ENCODE measurements at regions not wholly inside any gene's neighbourhood (a gene's known extent, or its start where the extent isn't known, plus 50 kb on each side); places are given as distances from the start of the nearest gene placed in this dataset.

GRCh38 chr7:41220266-41220665, 482.6 kb downstream of the INHBA start:
- ATAC-seq (ENCODE audit: poor library complexity) (no peak), DNase-seq (no peak)
- POLR2A ChIA-PET: no interaction called here
- H3K4me1 ChIP-seq (ENCODE audit: insufficient read depth, low read length): no peaks in the 10 kb centered on the region
- Mint-ChIP-seq H3K36me3 (ENCODE audit: low read depth) (no peaks in the 10 kb centered on the region), H3K9me3 (peaks cover 3% of the 10 kb centered on the region), H3K27me3 (no peaks in the 10 kb centered on the region), H3K27ac (no peak overlapping the region), H3K4me3 (no peak overlapping the region), H3K4me1 (ENCODE audit: low read depth) (no peaks in the 10 kb centered on the region)
- no peaks in the 10 kb centered on the region for H3K9me3 ChIP-seq (ENCODE audit: control insufficient read depth in 1 of 2, insufficient read depth in 1 of 2, low read length in 2 of 2)
- H3K4me3 ChIP-seq (ENCODE audit: low read length): no peak overlapping the region
- TF ChIP-seq CTCF (IDR thresholded peaks at IDR 0.05): no peak
- CTCF ChIA-PET: no interaction called here
- no peaks in the 10 kb centered on the region for H3K36me3 ChIP-seq (ENCODE audit: insufficient read depth, low read length)
- no peaks in the 10 kb centered on the region for H3K27me3 ChIP-seq (ENCODE audit: control insufficient read depth in 1 of 2, insufficient read depth in 2 of 2, low read length in 2 of 2)
- no peak overlapping the region for H3K27ac ChIP-seq (ENCODE audit: low read depth in 1 of 2, low read length in 2 of 2)
- intact Hi-C loops (cut with DNase I, micrococcal nuclease): no loop called here

GRCh38 chr7:41219276-41219675, 483.6 kb downstream of the INHBA start:
- POLR2A ChIA-PET: no interaction called here
- Mint-ChIP-seq H3K36me3 (ENCODE audit: low read depth) (no peaks in the 10 kb centered on the region), H3K4me1 (ENCODE audit: low read depth) (no peaks in the 10 kb centered on the region), H3K4me3 (no peak overlapping the region), H3K9me3 (peaks cover 3% of the 10 kb centered on the region), H3K27ac (no peak overlapping the region), H3K27me3 (no peaks in the 10 kb centered on the region)
- no peak overlapping the region for H3K27ac ChIP-seq (ENCODE audit: low read depth in 1 of 2, low read length in 2 of 2)
- CTCF ChIA-PET: no interaction called here
- no peak for DNase-seq
- H3K27me3 ChIP-seq (ENCODE audit: control insufficient read depth in 1 of 2, insufficient read depth in 2 of 2, low read length in 2 of 2): no peaks in the 10 kb centered on the region
- H3K4me3 ChIP-seq (ENCODE audit: low read length): no peak overlapping the region
- no peaks in the 10 kb centered on the region for H3K9me3 ChIP-seq (ENCODE audit: control insufficient read depth in 1 of 2, insufficient read depth in 1 of 2, low read length in 2 of 2)
- no peak for ATAC-seq (ENCODE audit: poor library complexity)
- intact Hi-C loops (cut with DNase I, micrococcal nuclease): no loop called here
- H3K4me1 ChIP-seq (ENCODE audit: insufficient read depth, low read length): no peaks in the 10 kb centered on the region
- no peak for TF ChIP-seq CTCF (IDR thresholded peaks at IDR 0.05)
- H3K36me3 ChIP-seq (ENCODE audit: insufficient read depth, low read length): no peaks in the 10 kb centered on the region

DNA sequence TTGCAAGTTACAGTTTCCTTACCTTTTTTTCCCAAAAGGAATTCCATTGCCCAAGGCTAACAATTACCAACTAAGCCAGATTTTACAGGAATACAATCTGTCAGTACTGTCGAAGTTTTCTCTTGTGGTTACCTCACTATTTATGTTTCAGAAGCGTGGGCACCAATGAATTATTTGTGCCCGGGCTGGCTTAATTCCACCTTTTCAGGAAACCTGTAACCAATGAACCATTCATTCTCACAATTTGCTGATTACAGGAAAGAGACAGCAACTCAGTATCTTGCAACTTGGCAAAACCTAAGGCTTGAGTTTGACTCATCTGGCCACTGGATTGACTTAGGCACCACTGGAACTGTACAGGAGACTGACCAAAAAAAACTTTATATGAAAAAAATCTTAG, 485.6 kb downstream of the INHBA start:
- no peak overlapping the region for H3K27ac ChIP-seq (ENCODE audit: low read depth in 1 of 2, low read length in 2 of 2)
- H3K4me3 ChIP-seq (ENCODE audit: low read length): no peak overlapping the region
- Mint-ChIP-seq H3K36me3 (ENCODE audit: low read depth) (no peaks in the 10 kb centered on the region), H3K27ac (no peak overlapping the region), H3K27me3 (no peaks in the 10 kb centered on the region), H3K4me3 (no peak overlapping the region), H3K9me3 (peaks cover 3% of the 10 kb centered on the region), H3K4me1 (ENCODE audit: low read depth) (no peaks in the 10 kb centered on the region)
- H3K4me1 ChIP-seq (ENCODE audit: insufficient read depth, low read length): no peaks in the 10 kb centered on the region
- no peaks in the 10 kb centered on the region for H3K36me3 ChIP-seq (ENCODE audit: insufficient read depth, low read length)
- ChIA-PET CTCF (no interaction called here), POLR2A (no interaction called here)
- no peak for TF ChIP-seq CTCF (IDR thresholded peaks at IDR 0.05)
- H3K27me3 ChIP-seq (ENCODE audit: control insufficient read depth in 1 of 2, insufficient read depth in 2 of 2, low read length in 2 of 2): no peaks in the 10 kb centered on the region
- H3K9me3 ChIP-seq (ENCODE audit: control insufficient read depth in 1 of 2, insufficient read depth in 1 of 2, low read length in 2 of 2): no peaks in the 10 kb centered on the region
- ATAC-seq (ENCODE audit: poor library complexity): no peak
- no peak for DNase-seq
- intact Hi-C loops (cut with DNase I, micrococcal nuclease): no loop called here
